ENCODE measurements at regions not wholly inside any gene's neighbourhood (a gene's known extent, or its start where the extent isn't known, plus 50 kb on each side); places are given as distances from the start of the nearest gene placed in this dataset.

DNA sequence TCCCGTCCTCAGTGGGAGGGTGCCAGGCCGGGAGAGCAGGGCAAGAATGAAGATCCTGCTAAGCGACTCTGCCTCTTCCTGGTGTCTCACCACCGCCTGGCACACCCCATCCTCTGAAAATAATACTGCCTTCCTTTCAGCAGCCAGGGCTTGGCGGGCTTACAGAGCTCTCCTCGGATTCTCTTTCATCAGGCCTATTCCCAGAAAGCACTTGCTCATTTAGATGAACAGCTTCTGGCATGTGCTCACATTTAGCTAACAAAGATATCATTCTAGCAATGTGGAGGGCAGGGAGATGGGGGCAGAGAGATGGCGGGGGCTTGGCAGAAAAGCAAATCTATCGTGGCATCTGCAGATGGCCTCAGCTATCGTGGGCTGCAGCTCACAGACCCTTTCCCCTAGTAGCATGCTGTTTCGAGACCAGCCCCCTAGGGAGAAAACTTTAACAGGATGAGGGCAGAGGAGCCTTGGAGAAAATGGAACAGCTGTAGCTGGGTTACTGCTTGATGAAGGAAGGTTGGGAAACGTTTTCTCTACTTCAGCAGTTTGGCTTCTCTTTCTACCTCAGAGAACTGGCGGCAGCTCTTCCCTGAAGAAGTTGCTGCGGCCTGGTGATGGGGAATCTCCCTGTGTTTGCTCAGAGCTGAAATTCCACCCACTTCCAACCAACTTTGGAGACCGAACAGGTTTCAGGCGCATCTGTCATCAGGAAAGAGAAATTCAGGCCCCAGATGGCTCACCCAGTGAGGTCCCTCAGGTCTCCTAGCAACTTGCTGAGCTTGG is 102.1 kb downstream of the TMEM174 start:
- Mint-ChIP-seq H3K4me3 (no peak overlapping the region), H3K9me3 (no peaks in the 10 kb centered on the region), H3K27me3 (ENCODE audit: low read depth) (peaks cover 29% of the 10 kb centered on the region), H3K36me3 (ENCODE audit: insufficient read depth in 1 of 3, low read depth in 3 of 3) (no peaks in the 10 kb centered on the region), H3K27ac (no peak overlapping the region), H3K4me1 (peaks cover 5 to 7% of the 10 kb centered on the region in 2 experiments; a peak in 2 of 4 replicates)
- H2BK120ac ChIP-seq (ENCODE audit: low read depth, low read length, poor library complexity, severe bottlenecking): no peak overlapping the region
- H4K5ac ChIP-seq (ENCODE audit: insufficient read length, low read depth, low read length): no peak overlapping the region
- no peaks in the 10 kb centered on the region for H3K27me3 ChIP-seq (ENCODE audit: insufficient read depth, low read length)
- H4K91ac ChIP-seq (ENCODE audit: insufficient read length, low read depth, low read length): no peak overlapping the region
- DNase-seq: no peak
- no peak overlapping the region for H4K8ac ChIP-seq (replicated peaks; ENCODE audit: insufficient read length, low read depth, low read length)
- no peak overlapping the region for H3K18ac ChIP-seq (ENCODE audit: insufficient read length, low read depth, low read length)
- no peak overlapping the region for H2BK12ac ChIP-seq (ENCODE audit: insufficient read length, low read depth, low read length)
- no peak overlapping the region for H2AFZ ChIP-seq (ENCODE audit: low read length)
- TF ChIP-seq, protein P1, sequence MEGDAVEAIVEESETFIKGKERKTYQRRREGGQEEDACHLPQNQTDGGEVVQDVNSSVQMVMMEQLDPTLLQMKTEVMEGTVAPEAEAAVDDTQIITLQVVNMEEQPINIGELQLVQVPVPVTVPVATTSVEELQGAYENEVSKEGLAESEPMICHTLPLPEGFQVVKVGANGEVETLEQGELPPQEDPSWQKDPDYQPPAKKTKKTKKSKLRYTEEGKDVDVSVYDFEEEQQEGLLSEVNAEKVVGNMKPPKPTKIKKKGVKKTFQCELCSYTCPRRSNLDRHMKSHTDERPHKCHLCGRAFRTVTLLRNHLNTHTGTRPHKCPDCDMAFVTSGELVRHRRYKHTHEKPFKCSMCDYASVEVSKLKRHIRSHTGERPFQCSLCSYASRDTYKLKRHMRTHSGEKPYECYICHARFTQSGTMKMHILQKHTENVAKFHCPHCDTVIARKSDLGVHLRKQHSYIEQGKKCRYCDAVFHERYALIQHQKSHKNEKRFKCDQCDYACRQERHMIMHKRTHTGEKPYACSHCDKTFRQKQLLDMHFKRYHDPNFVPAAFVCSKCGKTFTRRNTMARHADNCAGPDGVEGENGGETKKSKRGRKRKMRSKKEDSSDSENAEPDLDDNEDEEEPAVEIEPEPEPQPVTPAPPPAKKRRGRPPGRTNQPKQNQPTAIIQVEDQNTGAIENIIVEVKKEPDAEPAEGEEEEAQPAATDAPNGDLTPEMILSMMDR (conservative IDR thresholded peaks at IDR 0.05): no peak
- no peaks in the 10 kb centered on the region for H3K9me3 ChIP-seq (ENCODE audit: control insufficient read depth, low read depth, low read length)
- H2BK5ac ChIP-seq (ENCODE audit: insufficient read length, low read length): no peak overlapping the region
- no peak overlapping the region; the same call in 1 of the 2 replicates for H3K14ac ChIP-seq (ENCODE audit: insufficient read depth, low read length)
- H4K20me1 ChIP-seq (ENCODE audit: control insufficient read depth, insufficient read depth, insufficient read length): no peaks in the 10 kb centered on the region
- no peak overlapping the region for H3K9ac ChIP-seq (ENCODE audit: extremely low read depth, insufficient read length, low read length)
- no peak overlapping the region for H3K4me2 ChIP-seq (ENCODE audit: insufficient read depth, insufficient read length, low read length)
- no peak overlapping the region for H3K56ac ChIP-seq (ENCODE audit: insufficient read length, low read depth, low read length)
- no peak overlapping the region for H2AK5ac ChIP-seq (ENCODE audit: insufficient read length, low read length)
- no peaks in the 10 kb centered on the region for H3K79me1 ChIP-seq (ENCODE audit: insufficient read depth, low read depth, low read length, poor library complexity, severe bottlenecking)
- H2BK15ac ChIP-seq (ENCODE audit: low read depth, low read length): no peak overlapping the region
- no CpG with 5 or more reads among the region's 15 CpGs for WGBS (ENCODE audit: extremely low coverage, insufficient read length, low lambda C conversion rate)
- no peaks in the 10 kb centered on the region for H3K4me1 ChIP-seq (ENCODE audit: insufficient read depth, low read length)
- no peak overlapping the region for H2BK20ac ChIP-seq (ENCODE audit: low read depth, low read length, poor library complexity, severe bottlenecking)
- H3K4ac ChIP-seq (ENCODE audit: low read depth, low read length): no peak overlapping the region
- no peak overlapping the region for H3K23ac ChIP-seq (ENCODE audit: insufficient read length, low read depth, low read length)
- H3K79me2 ChIP-seq (ENCODE audit: insufficient read depth, low read length): no peaks in the 10 kb centered on the region
- H3K23me2 ChIP-seq (ENCODE audit: insufficient read length, low read depth, low read length, poor library complexity, severe bottlenecking): no peaks in the 10 kb centered on the region
- no peak overlapping the region for H3K27ac ChIP-seq (ENCODE audit: insufficient read length, low read depth, low read length)
- no peak overlapping the region for H3T11ph ChIP-seq (ENCODE audit: low read length)

Measured in H9 (cell line).